Loucy (cell line): ENCODE measurements at regions not wholly inside any gene's neighbourhood (a gene's known extent, or its start where the extent isn't known, plus 50 kb on each side); places are given as distances from the start of the nearest gene placed in this dataset.

Experiments used
- H2AFZ ChIP-seq: fragments of 200-600 bp; sonication (generic); 2 replicates; pipeline ENCODE4 v1.6.0; 2016; ENCODE audit warnings: antibody characterized with exemption, mild to moderate bottlenecking, low read length, moderate library complexity
- H3F3A ChIP-seq: fragments of 200-600 bp; 2 replicates; pipeline ENCODE4 v1.6.0; 2016; ENCODE audit warnings: antibody characterized with exemption, low read depth, mild to moderate bottlenecking
- H3K27me3 ChIP-seq: fragments of 200-600 bp; sonication (generic); 2 replicates; pipeline ENCODE4 v1.6.1; 2014; ENCODE audit warnings: low read length, mild to moderate bottlenecking; ENCODE audit not compliant: insufficient read depth, poor library complexity, severe bottlenecking
- H3K36me3 ChIP-seq: fragments of 200-600 bp; sonication (generic); 2 replicates; pipeline ENCODE4 v1.6.1; 2016; ENCODE audit warnings: low read length; ENCODE audit not compliant: insufficient read depth
- H3K4me1 ChIP-seq: fragments of 200-600 bp; sonication (generic); 2 replicates; pipeline ENCODE4 v1.5.1; 2014; ENCODE audit warnings: low read length, mild to moderate bottlenecking; ENCODE audit not compliant: insufficient read depth, poor library complexity, severe bottlenecking
- H3K4me2 ChIP-seq: fragments of 200-600 bp; sonication (generic); 2 replicates; pipeline ENCODE4 v1.6.0; 2014; ENCODE audit warnings: antibody characterized with exemption, low read length, low read depth, mild to moderate bottlenecking; ENCODE audit not compliant: poor library complexity, severe bottlenecking
- H3K4me3 ChIP-seq: fragments of 200-600 bp; sonication (generic); 2 replicates; pipeline ENCODE4 v1.5.1; 2014; ENCODE audit warnings: low read length, mild to moderate bottlenecking, mixed read lengths; ENCODE audit not compliant: poor library complexity, severe bottlenecking
- H3K79me2 ChIP-seq: fragments of 200-600 bp; sonication (generic); 2 replicates; pipeline ENCODE4 v1.6.1; 2014; ENCODE audit warnings: low read length; ENCODE audit not compliant: insufficient read depth
- H3K9ac ChIP-seq: fragments of 200-600 bp; sonication (generic); 2 replicates; pipeline ENCODE4 v1.6.0; 2014; ENCODE audit warnings: mild to moderate bottlenecking, low read depth, low read length, moderate library complexity; ENCODE audit not compliant: poor library complexity, severe bottlenecking
- H3K9me2 ChIP-seq: fragments of 200-600 bp; sonication (generic); replicated peaks from 2 replicates; pipeline ENCODE4 v1.6.1; 2016; ENCODE audit warnings: low read depth, low read length, mixed read lengths
- H3K9me3 ChIP-seq: fragments of 200-600 bp; sonication (generic); 2 replicates; pipeline ENCODE4 v1.6.1; 2014; ENCODE audit warnings: mild to moderate bottlenecking, antibody characterized with exemption, low read length, low read depth; ENCODE audit not compliant: insufficient read depth
- H4K20me1 ChIP-seq: fragments of 200-600 bp; sonication (generic); 2 replicates; pipeline ENCODE4 v1.6.0; 2014; ENCODE audit warnings: antibody characterized with exemption, low read length, mild to moderate bottlenecking; ENCODE audit not compliant: insufficient read depth, poor library complexity, severe bottlenecking
- CTCF ChIP-seq: fragments of 200-600 bp; sonication (generic); conservative IDR thresholded peaks from 2 replicates; pipeline ENCODE4 v1.5.1; 2014; ENCODE audit warnings: mild to moderate bottlenecking, antibody characterized with exemption, low read length
- EZH2phosphoT487 ChIP-seq: fragments of 200-600 bp; IDR thresholded peaks from 2 replicates; pipeline ENCODE4 v1.6.1; 2018; ENCODE audit warnings: antibody characterized with exemption, mild to moderate bottlenecking, moderate library complexity, borderline replicate concordance

DNA sequence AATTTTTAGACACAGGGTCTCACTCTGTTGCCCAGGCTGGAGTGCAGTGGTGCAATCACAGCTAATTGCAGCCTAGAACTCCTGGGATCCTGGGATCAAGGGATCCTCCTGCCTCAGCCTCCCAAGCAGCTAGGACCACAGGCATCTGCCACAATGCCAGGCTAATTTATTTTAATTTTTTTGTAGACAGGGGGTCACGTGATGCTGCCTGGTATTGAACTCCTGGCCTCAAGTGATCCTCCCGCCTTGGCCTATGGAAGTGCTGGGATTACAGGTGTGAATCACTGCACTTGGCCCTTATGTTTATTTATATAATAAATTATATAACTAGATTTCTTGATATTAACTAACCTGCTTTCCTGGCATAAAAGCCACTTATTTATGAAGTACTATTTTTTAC lies 1081.7 kb upstream of the FANCL start:
- Histone ChIP-seq H3K36me3 (no peaks in the 10 kb centered on the region), H2AFZ (no peak overlapping the region), H3K79me2 (no peaks in the 10 kb centered on the region), H3K4me3 (no peak overlapping the region), H3K4me2 (no peak overlapping the region), H3F3A (no peaks in the 10 kb centered on the region), H3K9me2 (no peaks in the 10 kb centered on the region), H3K9ac (no peak overlapping the region), H4K20me1 (no peaks in the 10 kb centered on the region), H3K27me3 (no peaks in the 10 kb centered on the region), H3K4me1 (no peaks in the 10 kb centered on the region), H3K9me3 (no peaks in the 10 kb centered on the region)
- TF ChIP-seq CTCF (no peak), EZH2phosphoT487 (no peak)

- no peaks in the 10 kb centered on the region for H3F3A ChIP-seq
- H3K9me3 ChIP-seq, result no peaks in the 10 kb centered on the region
- H3K4me2 ChIP-seq, result no peak overlapping the region
- H4K20me1 ChIP-seq, result no peaks in the 10 kb centered on the region
- H2AFZ ChIP-seq, result no peak overlapping the region
- no peaks in the 10 kb centered on the region for H3K79me2 ChIP-seq
- H3K4me1 ChIP-seq, result peaks cover 5% of the 10 kb centered on the region
- H3K9ac ChIP-seq, result no peak overlapping the region
- no peaks in the 10 kb centered on the region for H3K27me3 ChIP-seq
- no peak overlapping the region for H3K4me3 ChIP-seq
- no peaks in the 10 kb centered on the region for H3K9me2 ChIP-seq
- TF ChIP-seq CTCF (no peak), EZH2phosphoT487 (no peak)
- H3K36me3 ChIP-seq, result no peaks in the 10 kb centered on the region
These were observed 1080.9 kb upstream of the FANCL start for GRCh38 chr2:59322005-59322404.

DNA sequence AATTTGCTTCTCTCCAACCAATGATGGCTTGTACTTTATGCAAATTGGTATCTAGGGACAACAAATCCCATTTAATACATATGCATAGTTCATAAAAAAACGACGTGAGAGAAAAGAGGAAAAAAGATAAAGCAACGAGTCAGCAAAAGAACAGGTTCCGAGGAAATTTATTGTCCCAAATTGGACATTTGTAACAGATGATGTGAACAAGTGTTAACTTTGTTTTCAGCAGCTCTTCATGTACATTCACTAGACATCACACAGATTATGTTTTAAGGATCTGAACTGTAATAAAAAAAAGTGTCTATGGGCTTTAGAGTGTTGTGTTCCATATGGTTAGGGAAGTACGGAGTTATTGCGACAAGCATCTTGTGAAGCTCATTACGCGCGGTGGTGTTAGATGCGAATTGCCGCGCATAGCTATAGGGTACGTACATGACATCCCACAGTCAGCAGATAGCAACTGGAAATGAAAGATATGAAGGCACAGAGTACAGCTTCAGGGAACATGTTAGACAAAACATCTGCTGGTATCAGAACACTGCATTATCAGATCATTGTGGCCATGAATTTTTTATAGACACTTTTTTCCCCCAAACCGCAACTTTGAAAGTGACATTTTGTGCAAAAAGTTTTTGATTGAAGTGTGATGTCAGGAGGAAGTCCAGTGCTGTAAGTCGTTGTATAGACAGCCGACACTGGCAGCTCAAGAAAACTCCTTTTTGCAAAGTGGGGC lies 1073.1 kb upstream of the FANCL start:
- Histone ChIP-seq H3K4me3 (peak overlapping the region; percentile 62), H3K36me3 (no peaks in the 10 kb centered on the region), H3K9me2 (no peaks in the 10 kb centered on the region), H4K20me1 (no peaks in the 10 kb centered on the region), H3K9ac (no peak overlapping the region), H3K27me3 (peaks cover 27% of the 10 kb centered on the region), H3K4me1 (peaks cover 35% of the 10 kb centered on the region), H3F3A (no peaks in the 10 kb centered on the region), H3K79me2 (no peaks in the 10 kb centered on the region), H3K4me2 (peak overlapping the region; percentile 73), H3K9me3 (no peaks in the 10 kb centered on the region), H2AFZ (peak overlapping the region; percentile 28)
- TF ChIP-seq CTCF, result no peak
- TF ChIP-seq EZH2phosphoT487, result no peak
